MM.1S (cell line): ENCODE measurements at regions not wholly inside any gene's neighbourhood (a gene's known extent, or its start where the extent isn't known, plus 50 kb on each side); places are given as distances from the start of the nearest gene placed in this dataset.

ENCODE experiments used
- DNase-seq: peaks from one replicate; pipeline ENCODE4 v3.0.0-alpha.2; 2015
- H2AFZ ChIP-seq: fragments of 300-600 bp; sonication (generic); 2 replicates; pipeline ENCODE4 v1.6.0; 2016; ENCODE audit warnings: antibody characterized with exemption, low read length
- H3F3A ChIP-seq: fragments of 300-600 bp; sonication (generic); 2 replicates; pipeline ENCODE4 v1.6.1; 2016; ENCODE audit warnings: mild to moderate bottlenecking, antibody characterized with exemption, low read length, moderate library complexity, mixed read lengths; ENCODE audit not compliant: insufficient read depth
- H3K27ac ChIP-seq: fragments of 300-600 bp; sonication (generic); 2 replicates; pipeline ENCODE4 v1.5.1; 2016; ENCODE audit warnings: mild to moderate bottlenecking, low read length
- H3K27me3 ChIP-seq: fragments of 300-600 bp; sonication (generic); replicated peaks from 2 replicates; pipeline ENCODE4 v1.6.0; 2016; ENCODE audit warnings: low read length; ENCODE audit not compliant: insufficient read depth
- H3K36me3 ChIP-seq: fragments of 300-600 bp; sonication (generic); replicated peaks from 2 replicates; pipeline ENCODE4 v1.6.1; 2016; ENCODE audit warnings: mild to moderate bottlenecking, low read length, mixed read lengths; ENCODE audit not compliant: insufficient read depth
- H3K4me1 ChIP-seq: fragments of 300-600 bp; sonication (generic); 2 replicates; pipeline ENCODE4 v1.6.1; 2016; ENCODE audit warnings: low read length, mixed read lengths
- H3K4me2 ChIP-seq: fragments of 300-600 bp; sonication (generic); 2 replicates; pipeline ENCODE4 v1.6.0; 2016; ENCODE audit warnings: low read depth, low read length
- H3K4me3 ChIP-seq: fragments of 300-600 bp; sonication (generic); 2 replicates; pipeline ENCODE4 v1.5.1; 2016; ENCODE audit warnings: low read length, mixed read lengths
- H3K79me2 ChIP-seq: fragments of 300-600 bp; sonication (generic); 2 replicates; pipeline ENCODE4 v1.6.1; 2016; ENCODE audit warnings: mixed run types, low read length, mixed read lengths
- H3K9ac ChIP-seq: fragments of 300-600 bp; sonication (generic); 2 replicates; pipeline ENCODE4 v1.6.1; 2016; ENCODE audit warnings: low read length, mixed read lengths
- H3K9me2 ChIP-seq: fragments of 300-600 bp; sonication (generic); replicated peaks from 2 replicates; pipeline ENCODE4 v1.6.1; 2016; ENCODE audit warnings: mild to moderate bottlenecking, low read length, mixed read lengths; ENCODE audit not compliant: insufficient read depth
- H3K9me3 ChIP-seq: fragments of 300-600 bp; sonication (generic); replicated peaks from 2 replicates; pipeline ENCODE4 v1.6.1; 2016; ENCODE audit warnings: mild to moderate bottlenecking, low read length, mixed read lengths; ENCODE audit not compliant: insufficient read depth
- H4K20me1 ChIP-seq: fragments of 300-600 bp; sonication (generic); 2 replicates; pipeline ENCODE4 v1.6.1; 2016; ENCODE audit warnings: mild to moderate bottlenecking, low read length, moderate library complexity, mixed read lengths; ENCODE audit not compliant: insufficient read depth
- EZH2 ChIP-seq: fragments of 300-600 bp; sonication (generic); optimal IDR thresholded peaks from 2 replicates; pipeline ENCODE3; 2017; ENCODE audit warnings: low read depth, mild to moderate bottlenecking, antibody characterized with exemption, low read length, mixed read lengths
- EZH2phosphoT487 ChIP-seq: fragments of 300-600 bp; sonication (generic); IDR thresholded peaks from 2 replicates; pipeline ENCODE4 v1.6.1; 2018; ENCODE audit warnings: antibody characterized with exemption, low read length
- TF ChIP-seq, protein P1 (sequence below): fragments of 300-600 bp; sonication (generic); IDR thresholded peaks from 2 replicates; pipeline ENCODE4 v1.5.1; 2016; ENCODE audit warnings: antibody characterized with exemption, low read length, mixed read lengths

DNA sequence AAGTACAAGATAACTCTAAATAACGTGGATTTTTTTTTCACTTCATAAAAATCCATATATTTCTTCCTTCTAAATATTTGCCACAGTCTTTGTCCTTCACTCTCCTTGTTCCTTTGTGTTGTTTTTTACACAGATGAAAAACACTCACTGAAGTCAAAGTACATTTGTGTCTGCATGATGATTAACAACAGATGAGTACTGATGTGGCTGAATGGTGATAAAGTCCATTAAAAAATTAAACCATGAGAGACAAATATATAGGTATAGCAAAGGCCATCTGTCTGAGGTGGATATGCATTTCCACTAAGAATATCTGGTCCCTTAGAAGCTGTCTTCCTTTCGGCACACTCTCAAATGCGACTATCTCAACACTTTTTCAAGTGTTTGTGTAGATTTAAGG lies 317.5 kb upstream of the MCTP2 start:
- H3F3A ChIP-seq, result no peaks in the 10 kb centered on the region
- H3K27me3 ChIP-seq, result no peaks in the 10 kb centered on the region
- no peak for DNase-seq
- no peak overlapping the region for H2AFZ ChIP-seq
- H3K9me3 ChIP-seq, result no peaks in the 10 kb centered on the region
- H3K27ac ChIP-seq, result no peak overlapping the region
- H3K79me2 ChIP-seq, result no peaks in the 10 kb centered on the region
- no peaks in the 10 kb centered on the region for H3K36me3 ChIP-seq
- H3K4me2 ChIP-seq, result no peak overlapping the region
- H4K20me1 ChIP-seq, result no peaks in the 10 kb centered on the region
- no peaks in the 10 kb centered on the region for H3K4me1 ChIP-seq
- H3K9me2 ChIP-seq, result no peaks in the 10 kb centered on the region
- no peak overlapping the region for H3K4me3 ChIP-seq
- H3K9ac ChIP-seq, result no peak overlapping the region
- TF ChIP-seq EZH2phosphoT487 (no peak), EZH2 (no peak)
- TF ChIP-seq, protein P1, sequence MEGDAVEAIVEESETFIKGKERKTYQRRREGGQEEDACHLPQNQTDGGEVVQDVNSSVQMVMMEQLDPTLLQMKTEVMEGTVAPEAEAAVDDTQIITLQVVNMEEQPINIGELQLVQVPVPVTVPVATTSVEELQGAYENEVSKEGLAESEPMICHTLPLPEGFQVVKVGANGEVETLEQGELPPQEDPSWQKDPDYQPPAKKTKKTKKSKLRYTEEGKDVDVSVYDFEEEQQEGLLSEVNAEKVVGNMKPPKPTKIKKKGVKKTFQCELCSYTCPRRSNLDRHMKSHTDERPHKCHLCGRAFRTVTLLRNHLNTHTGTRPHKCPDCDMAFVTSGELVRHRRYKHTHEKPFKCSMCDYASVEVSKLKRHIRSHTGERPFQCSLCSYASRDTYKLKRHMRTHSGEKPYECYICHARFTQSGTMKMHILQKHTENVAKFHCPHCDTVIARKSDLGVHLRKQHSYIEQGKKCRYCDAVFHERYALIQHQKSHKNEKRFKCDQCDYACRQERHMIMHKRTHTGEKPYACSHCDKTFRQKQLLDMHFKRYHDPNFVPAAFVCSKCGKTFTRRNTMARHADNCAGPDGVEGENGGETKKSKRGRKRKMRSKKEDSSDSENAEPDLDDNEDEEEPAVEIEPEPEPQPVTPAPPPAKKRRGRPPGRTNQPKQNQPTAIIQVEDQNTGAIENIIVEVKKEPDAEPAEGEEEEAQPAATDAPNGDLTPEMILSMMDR, result no peak

DNA sequence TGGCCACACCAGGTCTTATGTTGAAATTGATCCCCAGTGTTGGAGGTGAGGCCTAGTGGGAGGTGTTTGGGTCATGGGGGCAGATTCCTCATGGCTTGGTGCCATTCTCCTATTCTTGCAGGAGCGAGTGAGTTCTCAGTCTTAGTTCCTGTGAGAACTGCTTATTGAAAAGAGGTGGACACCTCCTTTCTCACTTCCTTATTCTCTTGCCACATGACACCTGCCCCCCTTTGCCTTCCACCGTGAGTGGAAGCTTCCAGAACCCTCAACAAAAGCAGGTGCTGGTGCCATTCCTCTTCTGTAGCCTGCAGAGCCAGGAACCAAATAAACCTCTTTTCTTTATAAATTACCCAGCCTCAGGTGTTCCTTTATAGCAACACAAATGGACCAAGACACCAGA lies 318.1 kb upstream of the MCTP2 start:
- no peaks in the 10 kb centered on the region for H3K9me2 ChIP-seq
- no peaks in the 10 kb centered on the region for H3K36me3 ChIP-seq
- no peaks in the 10 kb centered on the region for H3F3A ChIP-seq
- TF ChIP-seq EZH2phosphoT487, result no peak
- TF ChIP-seq, protein P1, result no peak
- no peak for TF ChIP-seq EZH2
- no peak overlapping the region for H2AFZ ChIP-seq
- DNase-seq, result no peak
- no peaks in the 10 kb centered on the region for H3K27me3 ChIP-seq
- no peaks in the 10 kb centered on the region for H4K20me1 ChIP-seq
- H3K9me3 ChIP-seq, result no peaks in the 10 kb centered on the region
- no peak overlapping the region for H3K4me3 ChIP-seq
- H3K4me1 ChIP-seq, result no peaks in the 10 kb centered on the region
- H3K79me2 ChIP-seq, result no peaks in the 10 kb centered on the region
- H3K9ac ChIP-seq, result no peak overlapping the region
- H3K27ac ChIP-seq, result no peak overlapping the region
- no peak overlapping the region for H3K4me2 ChIP-seq

DNA sequence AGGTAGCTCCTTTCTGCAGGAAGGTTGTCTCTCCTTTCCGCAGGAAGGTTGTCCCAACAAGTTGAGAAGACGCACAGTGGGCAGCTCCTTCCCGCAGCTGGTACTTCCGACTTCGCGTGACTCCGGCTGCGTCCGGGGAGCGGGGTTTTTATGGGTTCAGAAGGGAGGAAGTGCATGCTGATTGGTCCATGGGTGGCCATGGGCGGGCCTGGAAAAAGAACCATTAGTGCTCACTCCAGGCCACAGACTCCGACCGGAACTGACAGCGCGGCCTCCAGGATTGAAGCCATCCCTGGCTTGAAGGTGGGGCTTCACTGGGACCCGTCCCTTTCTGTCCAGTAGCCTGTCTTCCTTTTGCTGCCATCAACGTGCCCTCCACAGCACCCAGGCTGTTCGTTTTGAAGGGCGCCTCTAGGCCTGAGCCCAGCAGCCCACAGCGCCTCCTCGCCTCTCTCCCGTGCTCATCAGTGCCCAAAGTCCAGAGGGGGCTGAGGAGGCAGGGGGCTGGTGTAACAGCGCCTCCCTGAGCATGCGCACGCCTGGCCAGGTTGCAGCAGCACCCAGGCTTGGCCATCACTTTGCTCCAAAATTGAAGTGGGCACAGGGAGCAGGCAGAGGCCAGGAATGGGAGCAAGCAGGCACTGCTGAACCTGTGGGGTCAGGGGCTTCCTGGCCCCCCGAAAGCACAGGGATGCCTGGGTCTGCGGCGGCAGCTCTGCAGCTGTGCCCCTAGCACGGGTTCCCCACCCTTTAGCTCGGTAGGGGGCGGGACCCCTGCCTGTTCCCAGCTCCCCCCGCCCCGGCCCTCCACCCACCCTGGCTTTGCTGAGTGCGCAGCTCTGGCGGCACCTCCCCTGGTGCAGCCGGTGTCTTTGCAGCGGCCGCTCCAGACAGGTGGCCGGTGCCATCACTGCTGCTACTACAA lies 330.6 kb upstream of the MCTP2 start:
- H3K9ac ChIP-seq, result no peak overlapping the region
- H3K36me3 ChIP-seq, result no peaks in the 10 kb centered on the region
- DNase-seq, result no peak
- no peak overlapping the region for H3K4me2 ChIP-seq
- H3K79me2 ChIP-seq, result no peaks in the 10 kb centered on the region
- no peak overlapping the region for H3K4me3 ChIP-seq
- H3F3A ChIP-seq, result no peaks in the 10 kb centered on the region
- H3K9me3 ChIP-seq, result no peaks in the 10 kb centered on the region
- no peak overlapping the region for H2AFZ ChIP-seq
- H4K20me1 ChIP-seq, result no peaks in the 10 kb centered on the region
- TF ChIP-seq EZH2phosphoT487 (no peak), EZH2 (no peak)
- TF ChIP-seq, protein P1, result no peak
- no peaks in the 10 kb centered on the region for H3K27me3 ChIP-seq
- no peaks in the 10 kb centered on the region for H3K9me2 ChIP-seq
- H3K27ac ChIP-seq, result no peak overlapping the region
- no peaks in the 10 kb centered on the region for H3K4me1 ChIP-seq
